T-helper 2 cell (primary cell): ENCODE measurements at regions not wholly inside any gene's neighbourhood (a gene's known extent, or its start where the extent isn't known, plus 50 kb on each side); places are given as distances from the start of the nearest gene placed in this dataset.
"Not testable (repeated sequence)": the region's sequence is repeated elsewhere in the genome, so short reads cannot be mapped to it uniquely, and the experiment has no call there.

ENCODE experiments used
- DNase-seq, 5 experiments: peaks; one replicate each; pipeline versions ENCODE4 v3.0.0 to v3.0.0-alpha.2; 2012 to 2022

GRCh38 chr5:92222449-92222848, 839.3 kb upstream of the ARRDC3 start:
- DNase-seq = no peak

- not testable (repeated sequence) for DNase-seq
Measured at GRCh38 chr5:92216852-92217251, 833.7 kb upstream of the ARRDC3 start.

DNA sequence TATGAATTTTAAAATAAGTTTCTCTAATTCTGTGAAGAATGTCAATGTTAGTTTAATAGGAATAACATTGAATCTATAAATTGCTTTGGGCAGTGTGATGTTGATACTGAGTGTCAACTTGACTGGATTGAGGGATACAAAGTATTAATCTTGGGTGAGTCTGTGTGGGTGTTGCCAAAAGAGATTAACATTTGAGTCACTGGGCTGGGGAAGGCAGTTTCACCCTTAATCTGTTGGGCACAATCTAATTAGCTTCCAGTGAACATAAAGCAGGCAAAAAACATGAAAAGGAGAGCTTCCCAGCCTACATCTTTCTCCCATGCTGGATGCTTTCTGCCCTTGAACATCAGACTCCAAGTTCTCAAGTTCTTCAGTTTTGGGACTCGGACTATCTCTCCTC, 832.0 kb upstream of the ARRDC3 start:
- no peak for DNase-seq

DNA sequence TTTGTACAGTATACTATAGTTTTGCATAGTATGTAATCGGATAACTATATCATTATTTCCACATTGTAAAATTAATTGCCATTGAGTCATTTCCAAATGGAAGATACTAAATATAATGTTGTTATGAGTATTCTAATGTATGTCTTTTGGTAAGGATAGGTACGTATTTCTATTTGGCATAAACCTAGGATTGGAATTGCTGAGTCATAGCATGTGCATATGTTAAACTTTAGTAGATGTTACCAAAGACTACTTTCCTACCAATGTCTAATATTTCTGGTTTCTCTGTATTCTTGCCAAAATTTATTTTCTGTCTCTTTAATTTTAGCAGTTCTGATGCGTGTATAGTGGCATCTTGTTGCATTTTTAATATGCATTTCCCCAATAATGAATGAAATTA, 825.1 kb upstream of the ARRDC3 start:
- no peak for DNase-seq

- no peak for DNase-seq
Measured at GRCh38 chr5:92207151-92207550, 824.0 kb upstream of the ARRDC3 start.

- no peak for DNase-seq
Measured at GRCh38 chr5:92206681-92207080, 823.6 kb upstream of the ARRDC3 start.

- DNase-seq = not testable (repeated sequence)
Measured at GRCh38 chr5:92199035-92199434, 815.9 kb upstream of the ARRDC3 start.

DNA sequence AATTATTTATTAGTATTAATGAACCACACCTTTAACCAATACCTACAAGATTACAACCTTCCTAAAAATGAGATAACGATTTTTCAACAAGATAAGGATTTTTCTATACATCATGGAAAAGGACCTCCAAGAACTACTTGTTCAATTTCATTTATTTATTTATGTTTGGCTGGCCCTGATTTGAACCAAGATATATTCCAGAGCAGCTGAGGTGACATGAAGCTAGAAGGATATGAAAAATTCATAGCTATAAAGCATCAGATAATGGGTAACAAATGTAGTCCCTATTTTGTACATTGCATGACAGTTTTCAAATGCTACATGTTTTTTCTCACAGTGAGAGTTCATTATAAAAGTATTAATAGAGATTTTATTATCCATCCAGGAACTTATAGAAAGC, 798.5 kb upstream of the ARRDC3 start:
- no peak for DNase-seq

DNA sequence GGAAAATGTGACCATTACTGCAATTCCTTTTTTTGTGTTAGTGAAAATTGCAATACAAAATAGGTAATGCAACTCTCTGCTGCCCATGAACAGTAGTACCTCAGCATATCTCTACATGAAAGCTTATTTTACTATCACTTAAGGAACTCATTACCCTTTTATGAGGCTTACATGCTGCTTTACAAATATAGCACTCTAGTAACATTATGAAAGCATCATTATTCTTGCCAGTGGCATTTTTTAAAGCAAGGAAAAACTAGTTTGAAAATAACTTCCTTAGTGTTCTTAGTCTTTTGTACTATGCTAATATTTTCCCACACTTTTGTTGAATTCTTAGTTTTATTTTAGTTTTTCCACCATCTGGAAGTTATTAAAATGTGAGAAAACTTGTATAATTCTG, 797.3 kb upstream of the ARRDC3 start:
- DNase-seq = no peak

DNA sequence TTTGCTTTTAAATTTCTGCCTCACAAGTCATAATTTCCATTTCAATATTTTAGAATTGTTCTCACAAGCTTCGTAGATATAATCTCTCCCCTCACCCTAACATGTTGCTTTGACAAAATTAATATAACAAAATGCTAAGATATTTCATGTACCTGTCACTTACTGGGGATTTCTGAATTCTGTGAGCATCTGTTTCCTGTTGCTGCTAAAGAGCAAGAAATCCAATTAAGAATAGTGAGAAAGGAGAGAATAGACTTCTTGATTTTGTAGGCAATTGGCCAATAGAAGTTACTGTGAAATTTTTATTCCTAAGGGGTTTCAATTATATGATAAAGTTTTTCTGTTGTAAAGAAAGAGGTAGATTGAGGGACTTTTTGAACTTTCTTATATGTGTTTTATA, 796.5 kb upstream of the ARRDC3 start:
- DNase-seq = no peak

GRCh38 chr5:92177926-92178487, 794.9 kb upstream of the ARRDC3 start:
- no peak for DNase-seq

DNA sequence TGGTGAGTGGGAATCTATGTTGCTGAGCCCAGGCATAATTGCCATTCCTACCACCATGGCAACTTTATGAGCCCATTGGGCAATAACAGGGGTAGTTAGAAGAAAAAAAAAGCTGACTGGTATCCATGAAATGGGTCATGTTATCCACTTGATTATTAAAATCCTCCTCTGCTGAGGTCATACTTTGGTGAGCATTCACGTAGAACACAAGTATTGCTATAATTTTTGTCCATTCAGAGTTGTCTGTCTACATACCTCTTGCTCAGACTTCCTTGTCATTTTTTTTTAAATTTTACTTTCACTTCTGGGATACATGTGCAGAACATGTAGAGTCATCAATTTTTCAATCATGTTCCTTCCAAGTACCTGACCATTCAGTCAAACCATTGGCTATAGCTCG, 780.8 kb upstream of the ARRDC3 start:
- DNase-seq = no peak

- DNase-seq = no peak
Measured at GRCh38 chr5:92147798-92148197, 764.7 kb upstream of the ARRDC3 start.

DNA sequence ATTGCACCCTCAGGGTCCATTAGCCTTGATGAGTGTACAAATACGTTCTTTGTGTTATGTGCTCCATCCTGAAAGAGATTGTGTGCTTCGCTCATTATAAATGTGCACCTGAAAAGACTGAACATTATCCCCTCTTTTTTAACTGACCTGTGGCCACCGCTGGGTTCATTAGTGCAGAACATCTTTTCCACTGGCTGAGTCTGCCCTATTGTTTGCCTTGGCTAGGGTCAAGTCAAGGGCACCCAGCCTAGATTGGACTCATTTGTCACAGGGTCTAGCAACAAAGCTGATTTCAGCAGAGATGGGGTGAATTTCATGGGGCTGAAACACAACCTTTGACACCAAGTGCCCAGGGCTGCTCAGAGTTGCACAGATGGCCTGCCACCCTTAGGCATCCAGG, 764.1 kb upstream of the ARRDC3 start:
- no peak for DNase-seq

- DNase-seq = no peak
Measured at GRCh38 chr5:92145852-92146251, 762.7 kb upstream of the ARRDC3 start.

DNA sequence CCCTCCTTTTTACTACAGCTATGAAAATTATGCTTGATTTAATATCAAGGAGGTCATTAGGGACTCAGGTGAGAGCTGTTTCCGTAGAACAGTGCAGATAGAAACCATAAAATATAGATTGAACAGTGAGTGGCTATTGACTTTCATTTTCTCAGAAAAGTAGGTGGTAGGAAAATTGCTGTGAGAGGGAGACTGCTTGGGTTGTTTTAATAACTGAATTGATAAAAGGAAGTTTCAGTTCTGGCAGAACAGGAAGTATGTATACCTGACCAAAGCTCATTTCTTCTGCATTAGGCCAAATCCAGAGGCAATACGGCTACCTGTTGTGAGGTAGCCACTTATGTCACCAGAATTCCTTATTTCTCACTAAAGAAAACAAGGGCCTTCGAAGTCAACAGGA, 761.7 kb upstream of the ARRDC3 start:
- DNase-seq = no peak

GRCh38 chr5:92132294-92132908, 749.3 kb upstream of the ARRDC3 start:
- DNase-seq = not testable (repeated sequence)

DNA sequence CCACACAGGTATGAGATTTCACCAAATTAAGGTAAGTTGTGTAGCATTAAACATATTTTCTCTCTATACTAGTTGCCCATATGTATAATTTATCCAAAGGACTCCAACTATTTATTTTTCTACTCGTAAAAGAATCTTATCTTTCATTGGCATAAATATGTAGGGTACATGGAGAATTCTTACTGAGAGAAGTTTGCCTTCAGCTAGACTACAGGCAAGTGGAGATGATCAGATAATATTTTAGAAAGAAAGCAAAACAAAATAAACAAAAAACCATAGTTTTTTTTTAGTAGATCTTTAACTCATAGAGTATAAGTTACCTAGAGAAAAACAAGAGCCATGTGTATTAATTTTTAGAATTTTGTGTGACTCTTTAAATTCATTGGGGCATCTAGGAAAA, 743.1 kb upstream of the ARRDC3 start:
- no peak for DNase-seq

DNA sequence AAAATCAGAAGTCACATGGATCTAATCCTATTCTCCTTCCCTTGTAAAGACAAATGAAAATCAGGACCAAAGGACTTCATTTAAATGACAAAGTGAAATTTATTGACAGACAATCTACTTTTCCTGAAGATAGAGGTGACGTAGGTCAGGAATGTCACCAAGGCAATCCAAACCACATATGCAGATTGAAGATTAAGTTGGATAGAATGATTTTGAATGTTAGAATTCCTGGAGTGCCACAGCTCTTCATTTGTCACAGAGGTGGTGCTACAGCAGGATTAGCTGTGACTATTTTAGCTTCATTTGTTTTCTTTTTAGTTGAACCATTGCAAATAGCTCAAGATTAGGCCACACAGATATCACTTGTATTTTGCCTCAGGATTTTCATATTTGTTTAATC, 736.0 kb upstream of the ARRDC3 start:
- DNase-seq = no peak

- no peak for DNase-seq
Measured at GRCh38 chr5:92106808-92107207, 723.7 kb upstream of the ARRDC3 start.

DNA sequence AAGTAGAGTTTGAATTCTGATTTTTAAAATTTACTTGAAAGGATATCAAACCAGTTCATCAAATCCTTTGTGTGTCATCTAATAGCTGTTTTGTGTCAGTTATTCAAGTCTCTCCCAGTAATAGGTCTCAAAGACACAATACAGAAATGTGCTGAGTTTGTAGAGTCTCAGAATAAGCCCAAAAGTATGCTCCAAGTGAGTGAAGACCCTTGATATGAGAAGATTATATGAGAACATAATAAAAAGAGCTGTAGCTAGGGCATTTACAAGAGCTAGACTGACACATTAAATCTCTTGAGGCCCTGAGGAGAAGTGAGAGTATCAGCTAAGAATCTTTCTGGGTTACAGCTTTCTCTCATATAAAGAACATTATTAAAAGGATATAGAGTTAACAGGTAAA, 721.0 kb upstream of the ARRDC3 start:
- DNase-seq = no peak

DNA sequence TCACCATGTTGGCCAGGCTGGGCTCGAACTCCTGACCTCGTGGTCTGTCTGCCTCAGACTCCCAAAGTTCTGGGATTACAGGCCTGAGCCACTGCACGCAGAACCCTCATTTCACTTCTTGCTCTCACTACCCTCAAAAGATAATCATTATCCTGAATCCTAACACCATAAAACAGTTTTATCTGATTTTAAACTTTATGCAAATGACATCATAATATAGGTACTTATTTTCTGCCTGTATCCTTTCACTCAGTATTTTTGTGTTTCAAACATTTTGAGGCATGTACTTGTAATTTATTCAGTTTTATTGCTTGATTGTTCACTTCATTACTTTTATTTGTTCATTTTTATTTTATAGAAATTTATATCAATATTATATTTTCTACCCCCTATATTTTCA, 719.2 kb upstream of the ARRDC3 start:
- no peak for DNase-seq

DNA sequence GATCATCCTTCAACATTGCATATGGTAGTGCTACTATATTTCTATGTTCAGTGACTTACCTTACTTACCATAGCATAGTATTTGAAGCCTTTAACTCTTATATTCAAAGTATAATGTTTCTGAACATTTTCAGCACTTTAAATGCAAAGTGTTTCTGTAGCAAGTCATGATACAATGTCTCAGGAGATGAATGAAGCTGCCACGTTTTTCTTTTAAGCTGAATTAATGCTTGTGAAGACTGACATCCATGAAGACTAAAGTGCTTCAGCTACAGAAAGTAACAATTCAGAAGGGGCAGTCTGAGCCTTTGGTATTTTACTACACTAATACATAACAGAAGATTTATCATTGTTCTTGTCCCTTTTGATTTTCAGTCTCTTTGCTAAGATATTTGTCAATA, 709.1 kb upstream of the ARRDC3 start:
- DNase-seq = no peak

DNA sequence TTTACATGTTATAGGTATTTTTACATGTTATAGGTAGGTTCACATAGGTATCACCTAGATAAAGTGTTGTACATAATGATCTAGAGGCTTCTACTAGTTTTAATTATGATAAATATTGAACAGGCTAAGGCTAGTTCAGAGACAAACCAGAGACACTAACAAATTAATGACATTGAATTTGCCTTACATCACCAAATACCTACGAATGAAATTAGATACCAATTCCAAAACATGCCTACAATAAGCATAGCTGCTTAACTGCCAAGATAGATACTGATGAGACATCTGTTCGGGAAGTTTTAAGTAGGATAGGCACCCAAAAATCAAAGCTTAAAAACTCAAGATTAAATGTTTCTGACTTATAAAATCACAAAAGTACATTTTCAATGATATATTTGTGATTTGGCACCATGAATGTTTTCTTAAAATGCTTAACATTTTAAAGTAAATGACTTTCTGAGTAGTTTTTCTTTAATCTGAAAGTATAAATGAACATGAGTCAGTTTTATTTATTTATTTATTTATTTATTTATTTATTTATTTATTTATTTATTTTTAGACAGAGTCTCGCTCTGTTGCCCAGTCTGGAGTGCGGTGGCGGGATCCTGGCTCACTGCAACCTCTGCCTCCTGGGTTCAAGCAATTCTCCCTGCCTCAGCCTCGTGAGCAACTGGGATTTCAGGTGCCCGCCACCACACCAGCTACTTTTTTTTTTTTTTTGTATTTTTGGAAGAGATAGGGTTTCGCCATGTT, 703.1 kb upstream of the ARRDC3 start:
- DNase-seq = no peak
